NCI-H1930 (cell line): ENCODE measurements at regions not wholly inside any gene's neighbourhood (a gene's known extent, or its start where the extent isn't known, plus 50 kb on each side); places are given as distances from the start of the nearest gene placed in this dataset.

Source experiments
- DNase-seq, 2 experiments: peaks; one replicate each; lab custom pipeline; 2025; lab: John Stamatoyannopoulos, UW

DNA sequence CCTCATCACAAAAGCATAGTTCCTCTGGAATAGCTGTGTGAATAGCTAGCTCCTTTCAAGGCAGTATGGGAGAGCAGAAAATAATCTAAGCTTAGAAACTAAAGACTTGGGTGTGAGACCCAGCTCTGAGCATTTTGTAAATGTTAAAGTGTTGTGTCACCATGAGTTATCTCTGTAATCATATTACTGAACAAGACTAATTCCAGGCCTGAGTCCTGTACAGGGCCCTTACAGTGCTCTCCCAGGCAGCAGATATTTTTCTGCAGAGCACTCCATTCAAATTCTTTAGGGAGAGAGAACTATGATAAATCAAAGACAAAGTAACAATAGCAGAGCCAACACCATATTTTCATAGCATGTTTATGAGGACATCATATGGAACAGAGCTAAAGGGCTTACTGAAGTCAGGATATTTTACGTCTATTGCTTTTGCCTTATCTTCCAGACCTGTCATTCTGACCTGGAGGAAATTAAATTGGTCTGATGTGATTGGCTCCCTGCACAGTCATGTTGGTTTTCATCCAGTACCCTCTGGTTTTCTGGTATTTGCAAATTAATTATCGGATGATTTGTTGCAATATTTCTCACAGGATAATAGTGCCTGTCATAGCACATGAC lies 172.6 kb upstream of the PPP2R3A start:
- DNase-seq = no peak

DNA sequence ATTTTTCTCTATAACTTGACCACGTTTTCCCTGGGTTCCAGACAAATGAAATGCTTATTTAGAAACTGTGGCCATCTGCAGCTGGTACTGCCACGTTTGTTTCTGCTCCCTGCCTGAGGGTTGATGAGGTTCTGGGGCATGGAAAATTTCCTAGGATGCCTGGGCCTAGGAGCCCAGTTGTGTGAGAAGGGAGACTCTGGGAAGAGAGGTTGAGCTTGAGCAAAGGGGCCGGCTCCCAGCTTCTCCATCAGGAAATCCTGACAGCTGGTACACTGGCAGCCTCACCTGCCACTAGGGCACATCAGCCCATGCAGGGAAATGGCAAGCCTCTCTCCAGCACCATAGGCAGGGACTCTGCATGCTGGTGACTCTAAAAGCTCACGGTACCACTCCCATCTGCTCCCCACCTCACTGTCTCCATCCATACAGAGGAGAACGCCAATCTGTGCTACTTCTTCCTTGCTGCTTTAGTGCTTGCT lies 165.4 kb upstream of the PPP2R3A start:
- DNase-seq = no peak

DNA sequence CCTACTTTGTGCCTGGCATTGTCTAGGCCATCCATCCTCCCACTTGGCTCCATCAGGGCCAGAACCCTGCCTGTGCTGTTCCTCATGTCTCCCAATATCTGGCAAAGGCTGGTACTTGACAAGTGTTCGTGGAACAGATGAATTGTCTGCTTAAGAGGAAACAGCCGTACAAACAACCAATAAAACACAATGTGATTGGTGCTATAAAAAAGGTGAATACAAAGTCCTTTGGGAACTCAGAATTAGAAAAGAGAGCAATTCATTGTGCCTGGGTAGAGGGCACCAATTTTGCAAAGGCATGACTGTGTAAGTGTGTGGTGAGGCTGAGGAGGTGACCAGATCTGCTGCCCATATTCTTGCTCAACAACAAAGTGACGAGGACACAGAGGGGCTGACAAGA lies 164.5 kb upstream of the PPP2R3A start:
- DNase-seq = no peak

DNA sequence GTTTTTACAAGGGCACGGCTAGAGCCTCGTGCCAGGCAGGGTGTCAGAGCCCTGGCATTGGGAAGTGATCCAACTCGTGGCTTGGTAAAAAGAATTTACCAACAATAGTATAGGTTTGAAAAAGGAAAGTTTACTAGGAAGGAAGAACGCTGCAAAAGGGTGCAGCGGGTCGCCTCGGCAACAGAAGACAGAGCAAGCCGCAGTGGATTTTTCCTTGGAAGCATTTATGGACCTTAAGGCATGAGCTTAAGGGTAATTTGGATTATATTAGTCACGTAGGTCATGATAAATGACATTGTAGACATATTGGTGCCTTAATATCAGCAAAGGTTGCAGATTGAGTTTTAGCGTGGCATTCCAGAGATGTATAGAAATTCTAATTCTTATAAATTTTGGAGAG lies 163.4 kb upstream of the PPP2R3A start:
- no peak for DNase-seq

DNA sequence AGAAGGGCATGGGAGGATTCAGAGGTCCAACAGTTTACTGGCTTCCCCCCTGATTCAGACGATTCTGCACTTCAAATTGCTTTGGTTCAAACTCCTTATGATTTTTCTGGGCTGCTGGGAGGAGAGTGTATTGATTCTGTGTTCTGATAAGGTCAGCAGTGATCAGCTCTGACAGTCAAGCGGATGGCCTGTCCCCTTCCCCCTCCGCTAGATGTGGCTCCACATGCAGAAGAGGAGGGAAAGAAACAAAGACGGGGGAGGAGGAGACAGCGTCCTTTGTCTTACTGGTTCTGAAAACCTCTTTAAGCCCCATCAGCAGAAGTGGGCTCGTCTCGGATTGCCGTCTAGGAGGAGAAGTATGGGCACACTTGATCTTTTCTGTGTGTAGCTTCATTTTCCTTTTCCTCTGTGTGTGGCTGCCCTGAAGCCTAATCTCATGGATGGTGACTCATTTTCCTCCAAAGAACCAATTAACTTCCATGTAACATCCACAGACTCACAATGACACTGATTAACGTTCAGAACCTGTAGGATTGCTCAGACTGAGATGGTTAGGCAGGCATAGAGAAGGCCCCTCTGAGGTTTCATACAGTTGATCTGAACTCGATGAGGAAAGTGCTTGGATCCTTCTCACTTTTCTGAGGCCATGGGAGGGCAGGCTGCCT lies 162.4 kb upstream of the PPP2R3A start:
- no peak for DNase-seq

DNA sequence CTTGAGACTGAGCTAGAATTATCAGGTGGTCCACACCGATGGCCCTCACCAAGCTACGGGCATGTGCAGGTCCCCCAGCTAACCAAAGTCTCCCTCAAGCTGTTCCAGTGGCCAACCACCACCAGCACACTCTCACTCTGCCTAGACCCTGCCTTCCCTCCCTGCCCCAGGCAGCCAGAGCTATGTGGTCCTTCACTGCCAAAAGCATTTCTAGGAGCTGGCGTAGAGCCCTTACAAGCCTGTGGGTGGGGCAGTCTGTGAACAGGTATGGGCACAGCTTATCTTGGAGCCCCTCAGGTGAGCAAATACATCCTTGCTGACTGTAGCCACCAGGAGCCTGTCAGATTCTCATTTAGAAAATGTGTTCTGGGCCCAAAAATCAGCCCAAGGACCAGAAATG lies 159.8 kb upstream of the PPP2R3A start:
- no peak for DNase-seq

DNA sequence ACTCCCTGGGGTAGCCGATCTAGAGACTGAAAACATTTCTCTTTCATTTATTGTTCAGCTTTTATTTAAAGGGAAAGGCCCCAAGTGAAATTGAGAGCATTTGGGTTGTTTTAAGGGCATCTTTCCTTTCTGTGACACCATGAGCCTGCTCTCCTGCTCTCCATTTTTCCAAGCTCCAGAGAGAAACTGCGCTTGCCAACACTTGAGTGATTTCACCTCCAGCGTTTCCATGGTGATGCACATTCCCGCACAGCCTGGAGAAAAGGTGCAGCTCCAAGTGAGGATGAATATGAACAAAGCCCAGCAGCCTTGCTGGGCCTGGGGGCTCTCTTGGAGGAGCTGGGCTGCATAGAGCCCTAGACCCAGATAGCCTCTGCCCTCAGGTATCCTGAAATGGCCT lies 159.2 kb upstream of the PPP2R3A start:
- DNase-seq = no peak

DNA sequence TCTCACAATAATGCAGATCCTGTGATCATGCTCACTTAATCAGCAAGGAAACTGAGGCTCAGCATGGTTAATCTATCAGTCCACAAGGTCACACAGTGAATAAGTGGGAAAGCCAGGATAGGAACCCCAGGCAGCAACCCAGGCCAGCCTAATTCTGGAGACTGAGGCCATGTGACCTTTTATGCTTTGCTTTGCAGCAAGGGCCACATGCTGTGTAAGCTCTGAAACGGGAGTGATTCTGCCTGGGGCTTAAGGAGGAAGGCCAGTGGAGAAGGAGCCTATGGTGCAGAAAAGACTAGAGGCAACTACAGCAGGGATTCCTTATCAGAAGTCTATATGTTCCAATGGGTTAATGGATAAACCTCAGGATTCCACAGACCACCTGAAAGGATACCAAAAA lies 157.6 kb upstream of the PPP2R3A start:
- no peak for DNase-seq

DNA sequence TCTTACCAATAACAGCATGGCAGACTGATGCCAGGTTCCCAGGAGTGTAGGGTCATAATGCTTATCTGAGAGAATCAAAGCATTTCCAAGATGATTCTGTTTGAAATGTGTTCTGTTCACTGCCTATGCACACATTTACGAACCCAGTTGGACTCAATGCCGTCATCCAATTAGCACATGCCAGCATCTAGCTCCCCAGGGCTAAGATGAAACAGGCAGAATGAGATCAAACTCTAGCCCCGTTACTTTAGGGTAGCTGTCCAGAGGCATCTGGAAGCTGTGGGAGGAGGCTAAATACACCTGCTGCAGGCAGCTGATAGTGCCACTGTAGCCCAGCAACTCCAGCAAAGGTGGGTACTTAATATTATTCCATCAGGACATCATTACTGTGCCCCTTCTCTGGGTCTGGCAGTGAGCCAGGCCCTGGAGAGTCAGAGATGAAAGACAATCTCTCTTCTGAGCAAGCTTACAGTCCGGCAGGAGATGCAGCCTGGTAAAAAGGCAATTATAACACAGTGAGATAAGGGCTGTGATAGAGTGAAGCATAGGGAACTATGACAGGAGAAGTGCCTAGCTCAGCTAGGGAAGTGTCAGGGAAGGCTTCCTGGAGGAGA lies 156.4 kb upstream of the PPP2R3A start:
- no peak for DNase-seq

DNA sequence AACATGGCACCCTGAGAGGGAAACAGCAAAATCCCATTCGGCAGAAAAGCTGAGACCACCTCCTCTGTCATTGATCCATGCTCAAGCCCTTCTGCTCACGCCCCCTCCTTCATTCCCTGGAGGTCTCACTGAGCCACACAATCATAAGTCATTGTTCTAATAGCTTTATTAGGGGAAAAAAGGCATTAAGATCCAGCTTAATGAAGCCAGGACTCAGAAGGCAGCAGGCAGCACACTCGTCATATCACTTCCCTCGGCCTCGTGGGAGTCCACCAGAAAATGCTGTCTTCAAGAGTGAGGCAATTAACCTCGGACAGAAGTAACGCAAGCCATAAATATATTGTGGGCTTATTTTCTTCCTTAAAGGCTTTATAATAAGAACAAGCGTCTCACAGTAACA lies 153.9 kb upstream of the PPP2R3A start:
- no peak for DNase-seq

DNA sequence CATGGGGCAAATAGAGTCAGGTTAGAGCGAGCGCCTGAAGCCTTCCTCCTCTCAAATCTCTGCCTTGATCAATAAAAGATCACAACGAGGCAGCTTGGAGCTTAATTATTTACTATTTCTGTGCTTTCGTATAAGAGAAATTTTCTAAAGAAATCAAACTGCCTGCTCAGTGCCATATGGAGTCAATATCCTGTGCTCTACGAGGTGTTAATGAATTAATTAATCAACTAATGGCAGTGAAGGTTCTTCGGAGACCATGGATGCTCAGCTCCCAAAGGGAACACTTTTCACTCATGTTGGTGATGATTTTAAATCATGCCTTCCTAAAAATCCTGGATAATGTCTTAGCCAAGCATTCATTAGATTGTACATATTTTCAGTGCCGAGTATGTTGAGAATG lies 153.5 kb upstream of the PPP2R3A start:
- no peak for DNase-seq

DNA sequence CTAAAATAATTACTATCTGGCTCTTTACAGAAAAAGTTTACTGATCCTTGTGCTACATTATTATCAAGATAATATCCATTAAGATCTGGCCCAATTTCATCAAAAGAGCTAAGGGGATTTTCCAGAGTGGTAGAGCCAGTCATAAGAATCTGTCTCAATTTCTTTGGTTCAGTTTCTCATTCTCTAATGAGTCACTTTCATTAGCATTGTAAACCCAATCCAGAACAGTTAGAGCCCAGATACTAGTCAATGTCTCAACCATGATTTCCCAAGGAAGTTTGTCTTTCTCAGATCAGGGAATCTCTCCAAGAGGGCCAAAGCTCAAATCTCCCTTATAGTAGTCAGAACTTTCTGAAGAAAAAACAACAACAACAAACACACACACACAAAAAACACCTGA lies 131.1 kb upstream of the PPP2R3A start:
- DNase-seq = no peak

DNA sequence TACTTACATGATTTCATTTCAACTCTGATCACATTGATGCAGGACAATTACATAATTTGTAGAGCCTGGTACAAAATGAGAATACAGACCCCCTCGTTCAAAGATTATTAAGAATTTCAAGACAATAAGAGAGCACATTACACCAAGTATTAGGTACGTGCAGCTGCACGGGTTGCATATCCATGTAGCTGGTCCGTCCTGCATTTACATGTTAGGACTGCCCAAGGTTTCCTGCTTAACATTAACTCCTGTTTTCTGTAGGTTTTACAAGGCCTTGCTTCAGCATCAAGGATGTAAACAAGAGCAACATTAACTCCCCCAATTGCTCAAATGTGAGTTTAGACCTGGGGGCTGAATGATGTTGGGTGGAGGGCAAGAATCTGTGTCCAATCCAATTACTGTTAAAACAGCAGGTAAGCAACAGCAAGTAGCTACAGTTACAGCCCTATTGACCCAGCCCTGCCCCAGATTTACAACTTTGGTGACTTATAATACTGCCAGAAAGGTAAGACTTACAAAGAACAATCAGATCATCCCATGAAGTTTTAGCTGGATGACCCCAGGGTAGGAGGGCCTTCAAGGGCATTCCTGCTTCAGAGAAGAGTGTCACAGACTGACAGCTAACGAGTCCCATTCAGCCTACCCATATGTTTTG lies 127.4 kb upstream of the PPP2R3A start:
- DNase-seq = no peak

DNA sequence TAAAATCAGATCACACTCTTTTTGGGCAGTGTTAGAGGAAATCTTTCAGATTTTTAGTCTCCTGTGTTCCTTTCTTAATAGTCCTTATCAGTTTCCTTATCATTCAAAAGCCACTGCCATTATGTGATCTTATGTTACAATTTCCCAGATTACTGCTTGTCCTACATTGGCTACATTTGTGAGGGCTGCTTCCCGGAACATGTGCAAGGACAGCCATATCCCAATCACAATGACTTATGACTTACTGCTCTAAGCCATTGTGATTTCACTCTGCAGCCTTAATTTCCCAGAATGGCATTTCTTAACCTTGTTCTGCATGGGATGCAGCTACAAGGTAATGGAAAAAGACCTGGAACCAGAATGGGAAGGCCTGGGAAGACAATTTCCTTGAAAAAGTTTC lies 125.1 kb upstream of the PPP2R3A start:
- DNase-seq = no peak

DNA sequence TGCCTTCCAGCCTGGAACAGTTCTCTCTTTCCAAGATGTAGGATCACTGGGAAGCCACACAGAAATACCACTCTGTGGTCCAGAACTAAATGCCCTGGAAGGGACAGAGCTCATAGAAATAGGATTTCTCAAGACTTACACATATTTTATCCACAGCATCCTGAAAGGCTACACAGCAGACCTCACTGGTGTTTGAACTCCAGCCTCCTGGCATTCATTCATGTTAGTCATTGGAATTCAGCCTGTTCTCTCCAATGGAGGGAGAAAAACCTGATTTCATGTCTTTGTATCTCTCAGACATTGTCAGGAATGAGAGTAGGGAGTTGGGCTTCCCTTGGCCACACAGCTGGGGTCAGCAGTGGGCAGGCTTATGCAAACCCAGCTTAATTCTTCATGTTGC lies 121.1 kb upstream of the PPP2R3A start:
- no peak for DNase-seq

DNA sequence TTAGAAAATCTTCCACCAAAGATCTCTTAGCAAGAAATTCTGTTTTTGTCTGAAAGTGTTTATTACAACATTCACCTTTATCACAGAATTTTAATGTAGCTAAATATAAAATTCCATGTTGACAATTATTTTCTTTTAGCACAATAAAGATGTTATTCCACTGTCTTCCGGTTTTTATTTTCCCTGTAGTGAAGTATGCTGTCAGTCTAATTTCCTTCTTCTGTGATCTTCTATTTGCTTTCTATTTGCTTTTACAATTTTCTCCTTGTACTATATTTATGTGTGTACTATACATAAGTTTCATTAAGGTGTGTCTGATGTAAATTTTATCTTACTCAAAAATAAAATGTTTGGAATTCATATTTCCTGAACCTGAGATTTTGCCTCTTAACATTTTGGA lies 117.5 kb upstream of the PPP2R3A start:
- DNase-seq = no peak

DNA sequence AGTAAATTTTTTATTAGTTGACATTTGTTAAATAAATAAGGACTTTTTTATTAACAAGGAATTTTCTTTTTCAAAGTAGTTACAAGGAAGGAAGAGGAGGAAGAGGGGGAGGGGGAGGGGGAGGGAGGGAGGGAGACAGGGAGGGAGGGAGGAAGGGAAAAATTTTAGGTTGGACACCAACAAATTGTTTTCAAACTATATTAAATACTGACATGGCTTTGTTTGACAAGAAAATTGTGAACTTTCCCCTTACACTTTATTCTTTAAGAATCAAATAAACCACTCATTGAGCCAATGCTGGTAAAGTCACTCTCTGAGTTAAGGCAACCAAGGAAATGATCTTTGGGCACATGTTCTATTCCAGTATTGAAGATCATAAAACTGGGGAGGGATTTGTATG lies 115.7 kb upstream of the PPP2R3A start:
- no peak for DNase-seq

DNA sequence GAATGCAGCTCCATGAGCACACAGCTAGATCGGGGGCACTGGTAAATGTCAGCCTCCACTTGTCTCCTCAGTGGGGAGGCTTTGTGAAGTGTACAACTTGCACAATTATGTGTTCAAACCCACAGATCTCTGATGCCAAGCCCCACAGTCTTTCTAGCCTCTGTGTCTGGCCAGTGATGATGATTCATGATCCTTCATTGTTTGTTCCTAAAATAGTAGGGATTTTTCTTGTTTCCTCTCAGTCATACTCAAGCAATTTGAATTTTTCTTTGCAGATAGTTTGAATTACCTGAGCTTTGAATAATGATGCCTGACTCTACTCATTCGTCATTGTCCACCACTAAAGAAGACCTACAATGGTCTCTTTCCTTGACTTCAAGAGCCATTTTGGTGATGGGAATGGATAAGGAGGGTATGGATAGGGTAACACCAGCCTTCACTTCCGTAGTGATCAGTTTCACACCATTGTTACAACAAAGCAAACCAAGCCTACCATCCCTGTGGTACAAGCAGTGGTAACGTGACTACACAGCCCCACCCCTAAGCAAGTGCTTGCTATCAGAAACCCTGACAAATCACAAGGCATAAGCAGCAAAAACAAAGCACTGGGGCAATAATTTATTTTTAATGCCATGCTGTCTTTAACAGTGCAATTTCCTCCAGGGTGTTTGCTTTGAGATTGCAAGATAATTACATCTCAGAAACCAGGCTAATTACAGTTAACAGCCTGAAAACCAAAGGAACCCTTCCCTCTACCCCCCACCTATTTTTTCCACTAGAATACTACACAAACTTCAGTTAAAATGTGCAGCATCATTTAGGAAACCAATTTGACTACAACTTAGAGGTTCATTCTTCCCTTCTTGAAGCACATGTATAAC lies 114.1 kb upstream of the PPP2R3A start:
- DNase-seq = no peak

DNA sequence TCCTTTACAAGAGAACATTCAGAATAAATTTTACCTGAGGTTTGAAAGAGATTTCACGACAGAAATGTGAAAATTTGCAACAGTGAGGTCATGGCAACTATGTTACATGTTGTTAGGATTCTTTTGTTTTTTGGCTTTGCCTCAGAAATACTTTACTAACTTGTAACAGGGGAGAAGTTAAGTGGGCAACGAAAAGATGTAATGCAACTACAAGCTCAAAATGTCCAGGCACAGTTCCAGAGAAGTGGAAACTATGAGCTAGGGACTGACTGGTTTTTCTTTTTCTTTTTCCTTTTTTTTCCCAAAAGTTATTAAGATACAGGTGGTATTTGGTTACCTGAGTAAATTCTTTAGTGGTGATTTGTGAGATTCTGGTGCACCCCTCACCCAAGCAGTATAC lies 111.5 kb upstream of the PPP2R3A start:
- DNase-seq = no peak

DNA sequence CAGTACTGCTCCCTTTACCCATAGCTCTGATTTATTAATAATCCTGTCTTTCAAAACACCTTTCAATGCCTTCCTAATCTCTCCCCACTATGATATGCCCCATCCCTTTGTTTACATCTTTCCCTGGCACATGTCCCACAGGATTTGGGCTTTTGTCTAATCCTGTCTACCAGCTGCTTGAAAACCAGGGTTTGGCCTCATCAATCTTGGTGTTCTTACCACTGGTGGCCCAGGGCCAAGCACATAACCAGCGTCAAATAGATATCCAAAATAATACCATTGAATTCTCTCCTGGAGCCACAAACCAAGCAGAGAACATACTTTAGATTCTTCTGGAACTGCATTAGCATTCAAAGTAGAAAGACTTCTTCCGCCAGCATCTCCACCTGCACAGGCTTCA lies 104.8 kb upstream of the PPP2R3A start:
- no peak for DNase-seq

DNA sequence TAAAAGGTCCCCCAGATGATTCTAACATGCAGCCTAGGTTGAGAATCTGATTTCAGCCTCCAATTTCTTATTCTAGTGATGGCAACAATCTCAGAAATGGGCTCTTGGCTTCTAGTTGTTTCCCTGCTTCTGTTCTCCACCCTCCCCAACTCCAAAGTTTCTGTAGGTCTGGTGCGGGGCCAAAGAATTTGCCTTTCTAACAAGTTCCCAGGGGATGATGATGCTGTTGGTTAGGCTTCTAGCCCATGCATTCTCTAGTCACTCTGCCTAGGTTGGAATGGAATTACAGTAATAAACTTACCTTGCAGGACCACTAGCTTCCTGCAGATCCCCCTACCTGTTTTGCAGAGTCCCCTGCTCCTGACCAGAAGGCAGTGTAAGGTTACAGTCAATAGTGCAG lies 103.2 kb upstream of the PPP2R3A start:
- no peak for DNase-seq

DNA sequence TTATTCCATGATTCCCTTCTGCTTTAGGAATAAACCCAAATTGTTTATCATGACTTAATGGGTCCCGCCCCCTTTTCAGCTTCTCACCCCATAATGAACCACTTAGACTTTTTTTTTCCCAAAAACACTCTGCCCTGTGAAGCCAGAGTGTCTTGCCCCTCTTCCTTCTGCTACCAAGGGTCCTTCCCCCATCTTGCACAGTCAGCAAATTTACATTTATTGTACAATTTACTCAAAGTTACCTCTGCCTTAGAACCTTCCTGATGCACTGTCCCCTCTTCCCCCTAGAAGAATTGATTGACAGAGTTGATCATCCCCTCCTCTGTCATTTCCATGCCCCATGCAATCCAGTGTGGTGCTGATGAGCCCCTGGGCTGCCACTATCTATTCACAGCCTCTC lies 101.5 kb upstream of the PPP2R3A start:
- DNase-seq = no peak
